ENCODE measurements at regions not wholly inside any gene's neighbourhood (a gene's known extent, or its start where the extent isn't known, plus 50 kb on each side); places are given as distances from the start of the nearest gene placed in this dataset.

DNA sequence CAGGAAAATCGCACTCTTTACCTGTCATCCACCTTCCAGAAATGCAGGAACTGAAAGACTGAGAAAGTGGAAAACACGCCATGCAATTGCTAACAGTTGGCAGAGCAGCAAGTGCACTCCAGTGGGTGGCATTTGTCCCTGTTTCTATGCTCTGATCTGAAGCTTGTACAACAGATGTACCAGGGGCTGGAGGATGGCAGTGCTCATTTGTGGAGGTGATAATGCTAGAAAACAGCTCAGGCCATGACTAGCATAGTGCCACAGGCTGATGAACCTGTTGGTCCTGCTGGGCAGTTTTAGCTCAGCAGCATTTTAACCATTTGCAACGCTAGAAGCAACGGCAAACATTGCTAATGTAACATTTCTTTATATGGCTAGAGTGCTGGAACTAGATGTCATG lies 199.9 kb upstream of the NRP1 start:
- no peak overlapping the region for H3K27ac ChIP-seq
- TF ChIP-seq CTCF (IDR thresholded peaks at IDR 0.05): no peak
- TF ChIP-seq POLR2A (IDR thresholded peaks at IDR 0.05): no peak
- H3K4me3 ChIP-seq: no peak overlapping the region
- no peaks in the 10 kb centered on the region for H3K27me3 ChIP-seq
- no peaks in the 10 kb centered on the region for H3K36me3 ChIP-seq (ENCODE audit: low read depth, missing control alignments)
- WGBS, 2 donors: 89 to 91% methylated on average over 4 of the region's 4 CpGs
- no peaks in the 10 kb centered on the region for H3K4me1 ChIP-seq
- no peak for DNase-seq
- no peaks in the 10 kb centered on the region for H3K9me3 ChIP-seq
- intact Hi-C loops (cut with DNase I; ENCODE audit: low total_unique reads): no loop called here

DNA sequence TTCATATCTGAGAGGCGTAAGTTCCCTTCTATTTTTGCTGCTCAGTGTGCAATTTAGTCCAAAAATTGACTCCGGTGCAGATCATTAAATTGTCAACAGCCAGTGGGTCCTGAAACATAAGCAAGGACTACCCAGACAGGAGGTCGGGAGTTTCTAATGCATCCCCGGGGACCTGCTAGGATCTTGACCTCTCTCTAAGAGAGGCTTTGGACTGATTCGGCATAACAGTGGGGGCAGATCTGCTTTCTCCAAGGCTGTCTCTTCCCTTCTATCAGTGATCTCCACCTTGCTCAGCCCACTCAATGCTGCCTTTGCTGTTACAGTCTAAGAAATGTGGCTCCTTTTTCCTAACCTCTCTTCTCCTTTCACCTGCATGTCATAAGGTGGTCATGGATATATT lies 199.1 kb upstream of the NRP1 start:
- WGBS, 2 donors: 53% methylated on average over 5 of the region's 5 CpGs

GRCh38 chr10:33532901-33533300 lies 198.4 kb upstream of the NRP1 start:
- DNase-seq: no peak
- TF ChIP-seq CTCF (IDR thresholded peaks at IDR 0.05) (no peak), POLR2A (IDR thresholded peaks at IDR 0.05) (no peak)
- Histone ChIP-seq H3K36me3 (ENCODE audit: low read depth, missing control alignments) (no peaks in the 10 kb centered on the region), H3K4me1 (no peaks in the 10 kb centered on the region), H3K9me3 (no peaks in the 10 kb centered on the region), H3K27ac (no peak overlapping the region), H3K4me3 (no peak overlapping the region), H3K27me3 (no peaks in the 10 kb centered on the region)
- WGBS, 2 donors: 90 to 92% methylated on average over 7 of the region's 7 CpGs
- intact Hi-C loops (cut with DNase I; ENCODE audit: low total_unique reads): no loop called here

More for the DNA sequence above, 199.1 kb upstream of the NRP1 start:
- no peak for TF ChIP-seq CTCF (IDR thresholded peaks at IDR 0.05)
- TF ChIP-seq POLR2A (IDR thresholded peaks at IDR 0.05): no peak
- no peaks in the 10 kb centered on the region for H3K27me3 ChIP-seq
- DNase-seq: no peak
- intact Hi-C loops (cut with DNase I; ENCODE audit: low total_unique reads): no loop called here
- no peaks in the 10 kb centered on the region for H3K4me1 ChIP-seq
- H3K36me3 ChIP-seq (ENCODE audit: low read depth, missing control alignments): no peaks in the 10 kb centered on the region
- H3K9me3 ChIP-seq: no peaks in the 10 kb centered on the region
- H3K4me3 ChIP-seq: no peak overlapping the region
- no peak overlapping the region for H3K27ac ChIP-seq

DNA sequence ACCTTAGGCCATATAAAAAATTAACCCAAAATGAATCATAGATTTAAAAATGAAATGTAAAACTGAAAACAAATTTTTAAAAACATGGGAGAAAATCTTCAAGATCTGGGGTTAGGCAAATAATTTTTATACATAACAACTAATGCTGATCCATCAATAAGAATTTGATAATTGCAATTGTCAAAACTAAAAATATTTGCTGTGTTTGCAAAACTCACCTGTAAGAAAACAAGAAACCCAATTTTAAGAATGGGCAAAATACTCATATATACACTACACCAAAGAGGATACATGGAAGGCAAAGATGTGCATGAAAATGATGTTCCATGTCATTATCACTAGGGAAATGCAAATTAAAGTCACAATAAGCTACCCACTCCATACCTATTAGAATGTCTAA lies 194.8 kb upstream of the NRP1 start:
- no peak for TF ChIP-seq POLR2A (IDR thresholded peaks at IDR 0.05)
- TF ChIP-seq CTCF (IDR thresholded peaks at IDR 0.05): no peak

DNA sequence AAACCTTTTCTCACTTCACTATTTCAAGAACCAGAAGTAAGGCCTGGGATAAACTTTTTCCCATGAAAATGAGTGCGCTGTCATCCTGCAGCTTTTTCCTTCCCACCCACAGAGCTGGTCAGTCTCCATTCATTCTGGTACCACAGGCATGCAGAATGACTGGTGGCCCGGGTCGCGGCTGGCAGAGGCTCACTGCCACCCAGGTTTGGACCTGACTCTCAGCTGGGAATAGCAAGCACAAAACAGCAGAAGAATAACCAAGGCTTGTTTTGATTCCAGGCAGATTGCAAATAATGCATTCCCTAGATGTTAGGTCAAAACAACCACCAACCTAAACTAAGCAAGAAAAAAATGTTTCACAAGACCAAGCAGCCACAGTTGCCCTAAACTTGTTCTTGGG lies 190.5 kb upstream of the NRP1 start:
- H3K36me3 ChIP-seq (ENCODE audit: low read depth, missing control alignments): no peaks in the 10 kb centered on the region
- H3K27ac ChIP-seq: no peak overlapping the region
- intact Hi-C loops (cut with DNase I; ENCODE audit: low total_unique reads): no loop called here
- no peak overlapping the region for H3K4me3 ChIP-seq
- 69 to 93% methylated on average over 4 of the region's 4 CpGs for WGBS, 2 donors
- H3K4me1 ChIP-seq: no peaks in the 10 kb centered on the region
- TF ChIP-seq CTCF (IDR thresholded peaks at IDR 0.05) (no peak), POLR2A (IDR thresholded peaks at IDR 0.05) (no peak)
- no peaks in the 10 kb centered on the region for H3K9me3 ChIP-seq
- DNase-seq: no peak
- no peaks in the 10 kb centered on the region for H3K27me3 ChIP-seq

More for the DNA sequence above, 194.8 kb upstream of the NRP1 start:
- intact Hi-C loops (cut with DNase I; ENCODE audit: low total_unique reads): no loop called here
- H3K4me1 ChIP-seq: no peaks in the 10 kb centered on the region
- H3K36me3 ChIP-seq (ENCODE audit: low read depth, missing control alignments): no peaks in the 10 kb centered on the region
- no peaks in the 10 kb centered on the region for H3K9me3 ChIP-seq
- no peak overlapping the region for H3K27ac ChIP-seq
- H3K4me3 ChIP-seq: no peak overlapping the region
- H3K27me3 ChIP-seq: no peaks in the 10 kb centered on the region
- no peak for DNase-seq
